ENCODE measurements at regions not wholly inside any gene's neighbourhood (a gene's known extent, or its start where the extent isn't known, plus 50 kb on each side); places are given as distances from the start of the nearest gene placed in this dataset.

- no peak for DNase-seq (ENCODE audit: low spot score)
Measured at GRCh38 chr10:98332623-98333269, 64.8 kb upstream of the LOXL4 start.

- DNase-seq (ENCODE audit: low spot score): peak; percentile 39
Measured at GRCh38 chr10:98331885-98332284, 63.9 kb upstream of the LOXL4 start.

GRCh38 chr10:98330987-98331386 lies 63.0 kb upstream of the LOXL4 start:
- DNase-seq (ENCODE audit: low spot score): no peak

- DNase-seq (ENCODE audit: low spot score): no peak
Measured at GRCh38 chr10:98328640-98329039, 60.6 kb upstream of the LOXL4 start.

GRCh38 chr10:98328163-98328562 lies 60.2 kb upstream of the LOXL4 start:
- no peak for DNase-seq (ENCODE audit: low spot score)

GRCh38 chr10:98326621-98327027 lies 58.6 kb upstream of the LOXL4 start:
- DNase-seq (ENCODE audit: low spot score): peak; percentile 47

GRCh38 chr10:98323221-98324164 lies 55.5 kb upstream of the LOXL4 start:
- peak; percentile 90 for DNase-seq (ENCODE audit: low spot score)

- no peak for DNase-seq (ENCODE audit: low spot score)
Measured at GRCh38 chr10:98321186-98321780, 53.3 kb upstream of the LOXL4 start.

GRCh38 chr10:98320486-98321185 lies 52.6 kb upstream of the LOXL4 start:
- no peak for DNase-seq (ENCODE audit: low spot score)

- DNase-seq (ENCODE audit: low spot score): no peak
Measured at GRCh38 chr10:98318861-98319260, 50.9 kb upstream of the LOXL4 start.
